Activated CD4-positive, alpha-beta T cell treated with anti-CD3 and anti-CD28 coated beads, Interleukin-2, amount 50 U/mL, for 1 hour (primary cell): ENCODE measurements at regions not wholly inside any gene's neighbourhood (a gene's known extent, or its start where the extent isn't known, plus 50 kb on each side); places are given as distances from the start of the nearest gene placed in this dataset.

Experiments
- DNase-seq: peaks from one replicate; pipeline ENCODE4 v3.0.0-alpha.2; 2020

- no peak for DNase-seq
Observed at GRCh38 chr18:73274812-73275621, 407.2 kb upstream of the NETO1 start.

GRCh38 chr18:73270920-73271634, 403.3 kb upstream of the NETO1 start:
- no peak for DNase-seq

- DNase-seq: no peak
Observed at GRCh38 chr18:73264562-73264921, 396.8 kb upstream of the NETO1 start.

GRCh38 chr18:73261923-73262322, 394.1 kb upstream of the NETO1 start:
- no peak for DNase-seq

- no peak for DNase-seq
Observed at GRCh38 chr18:73261243-73261642, 393.5 kb upstream of the NETO1 start.

- DNase-seq: no peak
Observed at GRCh38 chr18:73258375-73259087, 390.7 kb upstream of the NETO1 start.

GRCh38 chr18:73254564-73254963, 386.8 kb upstream of the NETO1 start:
- DNase-seq: no peak

- no peak for DNase-seq
Observed at GRCh38 chr18:73249030-73249429, 381.2 kb upstream of the NETO1 start.

- DNase-seq: no peak
Observed at GRCh38 chr18:73246763-73247162, 379.0 kb upstream of the NETO1 start.

GRCh38 chr18:73245345-73245744, 377.6 kb upstream of the NETO1 start:
- DNase-seq: no peak

- DNase-seq: no peak
Observed at GRCh38 chr18:73244401-73244800, 376.6 kb upstream of the NETO1 start.

- DNase-seq: no peak
Observed at GRCh38 chr18:73240899-73241298, 373.1 kb upstream of the NETO1 start.

- no peak for DNase-seq
Observed at GRCh38 chr18:73235921-73236320, 368.1 kb upstream of the NETO1 start.

GRCh38 chr18:73235491-73235890, 367.7 kb upstream of the NETO1 start:
- no peak for DNase-seq

- DNase-seq: no peak
Observed at GRCh38 chr18:73232933-73233332, 365.1 kb upstream of the NETO1 start.

- DNase-seq: no peak
Observed at GRCh38 chr18:73220663-73221062, 352.9 kb upstream of the NETO1 start.

- DNase-seq: no peak
Observed at GRCh38 chr18:73218293-73218692, 350.5 kb upstream of the NETO1 start.

- no peak for DNase-seq
Observed at GRCh38 chr18:73214970-73215369, 347.2 kb upstream of the NETO1 start.

GRCh38 chr18:73212442-73212841, 344.7 kb upstream of the NETO1 start:
- no peak for DNase-seq

GRCh38 chr18:73201940-73202339, 334.2 kb upstream of the NETO1 start:
- DNase-seq: no peak

GRCh38 chr18:73199151-73199550, 331.4 kb upstream of the NETO1 start:
- no peak for DNase-seq

GRCh38 chr18:73189718-73190117, 321.9 kb upstream of the NETO1 start:
- DNase-seq: no peak

GRCh38 chr18:73168236-73168635, 300.4 kb upstream of the NETO1 start:
- no peak for DNase-seq

GRCh38 chr18:73164430-73164829, 296.6 kb upstream of the NETO1 start:
- no peak for DNase-seq
